ENCODE measurements at regions not wholly inside any gene's neighbourhood (a gene's known extent, or its start where the extent isn't known, plus 50 kb on each side); places are given as distances from the start of the nearest gene placed in this dataset.

- Histone ChIP-seq H3K4me3 (ENCODE audit: low read length) (no peak overlapping the region), H3K9me3 (replicated peaks; ENCODE audit: insufficient read depth, low read length) (no peaks in the 10 kb centered on the region), H3K9ac (ENCODE audit: low read length) (no peak overlapping the region), H4K20me1 (ENCODE audit: insufficient read depth, low read length) (no peaks in the 10 kb centered on the region), H3K4me2 (ENCODE audit: low read depth, low read length) (no peak overlapping the region), H3F3A (ENCODE audit: insufficient read depth, low read length) (peaks cover 4% of the 10 kb centered on the region), H2AFZ (ENCODE audit: low read length) (no peak overlapping the region), H3K27ac (ENCODE audit: low read length) (no peak overlapping the region), H3K4me1 (ENCODE audit: low read length) (peaks cover 19% of the 10 kb centered on the region), H3K36me3 (replicated peaks; ENCODE audit: insufficient read depth, low read length) (no peaks in the 10 kb centered on the region), H3K9me2 (replicated peaks; ENCODE audit: insufficient read depth, low read length) (no peaks in the 10 kb centered on the region), H3K79me2 (ENCODE audit: low read length) (0 out of 2 replicates have a peak, but pooled peaks cover 5% of the 10 kb centered on the region), H3K27me3 (replicated peaks; ENCODE audit: insufficient read depth, low read length) (no peaks in the 10 kb centered on the region)
- TF ChIP-seq EZH2phosphoT487 (IDR thresholded peaks at IDR 0.05; ENCODE audit: low read length) (no peak), EZH2 (optimal IDR thresholded peaks at IDR 0.05; ENCODE audit: low read depth, low read length) (no peak), CTCF (IDR thresholded peaks at IDR 0.05; ENCODE audit: low read length) (no peak)
- no peak for DNase-seq
Measured at GRCh38 chr6:108739496-108740330, 108.5 kb upstream of the ARMC2 start.

DNA sequence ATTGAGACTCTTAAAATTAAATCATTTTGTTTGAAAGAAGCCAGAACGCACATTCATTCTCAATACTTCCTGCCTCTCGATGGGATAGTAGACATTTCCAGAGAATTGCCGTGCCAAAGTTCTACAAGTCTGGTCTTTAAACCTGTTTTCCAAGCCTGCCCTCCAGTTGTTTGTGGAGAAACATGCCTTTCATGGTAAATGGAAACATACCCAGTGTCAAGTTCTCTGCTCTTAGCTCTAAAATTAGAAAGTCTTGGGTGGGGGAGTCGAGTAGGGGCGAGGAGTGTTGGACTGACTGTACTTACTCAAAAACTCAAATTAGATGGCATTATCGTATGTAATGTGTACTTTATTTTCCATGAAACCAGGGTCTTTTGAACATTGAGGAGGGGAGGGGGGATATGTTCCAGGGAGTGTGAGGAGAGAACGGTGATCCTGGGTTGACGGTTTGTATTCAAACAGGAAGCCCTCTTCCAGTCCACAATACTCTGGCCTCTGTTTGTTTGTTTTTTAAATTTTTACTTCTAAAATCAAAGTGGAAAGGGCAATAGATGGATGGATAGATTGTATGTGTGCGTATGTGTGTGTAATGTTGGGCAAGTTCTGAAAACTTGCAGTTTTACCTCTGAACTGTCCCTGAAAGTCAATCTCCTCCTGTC, 106.8 kb upstream of the ARMC2 start:
- Histone ChIP-seq H3F3A (ENCODE audit: insufficient read depth, low read length) (no peaks in the 10 kb centered on the region), H3K27me3 (replicated peaks; ENCODE audit: insufficient read depth, low read length) (no peaks in the 10 kb centered on the region), H3K36me3 (replicated peaks; ENCODE audit: insufficient read depth, low read length) (no peaks in the 10 kb centered on the region), H3K27ac (ENCODE audit: low read length) (no peak overlapping the region), H4K20me1 (ENCODE audit: insufficient read depth, low read length) (no peaks in the 10 kb centered on the region), H3K4me1 (ENCODE audit: low read length) (peaks cover 11% of the 10 kb centered on the region), H3K9ac (ENCODE audit: low read length) (no peak overlapping the region), H3K4me2 (ENCODE audit: low read depth, low read length) (no peak overlapping the region), H2AFZ (ENCODE audit: low read length) (no peak overlapping the region), H3K79me2 (ENCODE audit: low read length) (no peaks in the 10 kb centered on the region), H3K9me3 (replicated peaks; ENCODE audit: insufficient read depth, low read length) (no peaks in the 10 kb centered on the region), H3K4me3 (ENCODE audit: low read length) (no peak overlapping the region), H3K9me2 (replicated peaks; ENCODE audit: insufficient read depth, low read length) (no peaks in the 10 kb centered on the region)
- no peak for DNase-seq
- TF ChIP-seq EZH2 (optimal IDR thresholded peaks at IDR 0.05; ENCODE audit: low read depth, low read length) (no peak), CTCF (IDR thresholded peaks at IDR 0.05; ENCODE audit: low read length) (no peak), EZH2phosphoT487 (IDR thresholded peaks at IDR 0.05; ENCODE audit: low read length) (no peak)

DNA sequence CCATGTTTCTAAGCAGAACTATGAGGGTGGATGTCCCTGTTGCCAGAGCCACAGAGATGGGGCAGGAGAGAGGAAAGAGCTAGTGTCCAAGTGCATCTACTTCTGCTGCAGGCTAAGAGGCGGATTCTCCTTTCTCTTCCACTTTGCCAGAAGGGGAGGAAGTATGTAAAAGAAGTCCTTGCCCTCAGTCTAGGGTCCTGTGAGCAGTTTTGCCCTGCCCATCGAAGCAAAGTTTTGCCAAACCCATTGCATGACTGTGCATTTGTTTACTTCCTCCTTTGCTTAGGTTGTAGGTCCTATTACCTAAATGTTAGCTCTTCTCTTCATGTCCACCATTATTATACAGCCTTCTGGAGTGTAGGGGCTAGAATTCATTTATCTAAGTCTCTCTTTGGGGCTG, 106.2 kb upstream of the ARMC2 start:
- no peaks in the 10 kb centered on the region for H4K20me1 ChIP-seq (ENCODE audit: insufficient read depth, low read length)
- no peak overlapping the region for H3K9ac ChIP-seq (ENCODE audit: low read length)
- TF ChIP-seq CTCF (IDR thresholded peaks at IDR 0.05; ENCODE audit: low read length) (no peak), EZH2 (optimal IDR thresholded peaks at IDR 0.05; ENCODE audit: low read depth, low read length) (no peak)
- no peak overlapping the region for H3K27ac ChIP-seq (ENCODE audit: low read length)
- no peak overlapping the region for H3K4me3 ChIP-seq (ENCODE audit: low read length)
- H3K9me2 ChIP-seq (replicated peaks; ENCODE audit: insufficient read depth, low read length) = no peaks in the 10 kb centered on the region
- H3K4me2 ChIP-seq (ENCODE audit: low read depth, low read length) = no peak overlapping the region
- no peak for DNase-seq
- no peak overlapping the region for H2AFZ ChIP-seq (ENCODE audit: low read length)
- H3K79me2 ChIP-seq (ENCODE audit: low read length) = no peaks in the 10 kb centered on the region
- H3K36me3 ChIP-seq (replicated peaks; ENCODE audit: insufficient read depth, low read length) = no peaks in the 10 kb centered on the region
- H3K4me1 ChIP-seq (ENCODE audit: low read length) = peaks cover 17% of the 10 kb centered on the region
- H3K27me3 ChIP-seq (replicated peaks; ENCODE audit: insufficient read depth, low read length) = no peaks in the 10 kb centered on the region
- no peaks in the 10 kb centered on the region for H3F3A ChIP-seq (ENCODE audit: insufficient read depth, low read length)
- no peaks in the 10 kb centered on the region for H3K9me3 ChIP-seq (replicated peaks; ENCODE audit: insufficient read depth, low read length)
